HG03457 (cell line): ENCODE measurements at regions not wholly inside any gene's neighbourhood (a gene's known extent, or its start where the extent isn't known, plus 50 kb on each side); places are given as distances from the start of the nearest gene placed in this dataset.

Source experiments
- ATAC-seq: cut with Tn5 transposase; IDR thresholded peaks from one replicate; pipeline ENCODE4 v1.9.1; 2021; ENCODE audit warnings: moderate number of reproducible peaks; ENCODE audit not compliant: unreplicated experiment

DNA sequence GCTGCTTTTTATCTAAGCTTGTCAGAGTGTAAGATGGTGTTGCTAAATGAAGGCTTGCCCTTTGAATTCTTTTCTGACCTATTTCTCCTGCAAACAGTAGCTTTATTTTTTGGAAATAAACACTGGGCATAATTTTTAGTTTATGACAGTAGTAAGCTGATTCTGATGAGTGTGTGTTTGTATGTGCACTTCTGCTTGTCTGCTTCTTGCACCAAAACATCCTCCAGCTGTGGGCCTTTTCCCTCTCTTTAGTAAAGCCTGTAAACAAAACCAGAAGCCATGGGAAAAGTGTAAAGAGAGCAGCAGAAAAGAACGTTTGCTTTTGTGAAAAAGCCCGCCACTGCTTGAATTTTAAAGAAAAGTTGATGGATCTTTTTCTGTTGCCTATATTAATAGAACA, 136.4 kb upstream of the IL12A start:
- no peak for ATAC-seq

DNA sequence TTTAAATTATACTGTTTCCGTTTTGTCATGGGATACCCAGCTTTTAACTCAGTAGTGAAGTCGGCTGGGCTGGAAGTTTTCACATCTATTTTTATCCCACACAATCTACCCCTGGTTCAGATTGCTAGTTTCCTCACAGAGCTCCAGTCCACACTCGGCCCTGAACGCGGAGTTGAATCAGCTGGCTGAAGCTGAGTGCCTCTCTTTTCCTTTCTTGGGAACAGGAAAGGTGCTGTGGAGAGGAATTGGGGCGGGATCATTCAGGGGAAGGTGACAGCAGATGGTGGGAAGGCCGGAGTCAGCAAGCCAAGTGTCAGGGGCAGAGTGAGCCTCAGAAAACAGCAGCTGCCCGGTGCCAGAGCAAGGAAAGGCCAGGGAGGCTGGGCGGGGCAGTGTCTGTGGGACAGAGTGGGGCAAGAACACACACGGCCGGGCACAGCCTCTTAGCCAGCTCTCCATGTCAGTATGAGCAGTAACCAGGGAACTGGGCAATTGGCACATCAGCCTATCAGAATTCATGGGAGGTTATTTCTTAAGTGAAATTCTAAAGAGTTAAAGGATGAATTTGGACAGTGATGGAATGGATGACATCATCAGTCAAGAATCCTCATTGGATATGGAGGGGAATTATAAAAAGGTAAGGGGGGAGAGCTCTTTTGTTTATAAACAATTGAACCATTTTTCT, 135.7 kb upstream of the IL12A start:
- no peak for ATAC-seq

DNA sequence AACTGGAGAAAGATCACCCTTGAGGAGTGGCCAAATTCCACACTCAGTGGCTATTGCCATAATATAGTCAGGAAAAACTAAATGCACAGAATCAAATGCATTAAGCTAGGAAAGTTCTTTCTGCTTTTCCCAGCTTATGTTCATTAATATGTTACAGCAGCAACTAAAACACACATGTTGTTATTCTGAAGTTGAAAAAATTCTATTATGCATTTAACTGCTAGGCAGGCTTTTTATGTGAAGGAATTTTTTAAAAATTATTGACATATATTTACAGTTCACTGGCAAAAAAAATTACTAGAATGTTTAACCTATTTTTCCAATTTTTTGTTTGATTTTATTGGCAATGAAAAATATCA, 135.2 kb upstream of the IL12A start:
- ATAC-seq = no peak

- ATAC-seq = no peak
These were observed 134.0 kb upstream of the IL12A start for GRCh38 chr3:159854500-159855124.

DNA sequence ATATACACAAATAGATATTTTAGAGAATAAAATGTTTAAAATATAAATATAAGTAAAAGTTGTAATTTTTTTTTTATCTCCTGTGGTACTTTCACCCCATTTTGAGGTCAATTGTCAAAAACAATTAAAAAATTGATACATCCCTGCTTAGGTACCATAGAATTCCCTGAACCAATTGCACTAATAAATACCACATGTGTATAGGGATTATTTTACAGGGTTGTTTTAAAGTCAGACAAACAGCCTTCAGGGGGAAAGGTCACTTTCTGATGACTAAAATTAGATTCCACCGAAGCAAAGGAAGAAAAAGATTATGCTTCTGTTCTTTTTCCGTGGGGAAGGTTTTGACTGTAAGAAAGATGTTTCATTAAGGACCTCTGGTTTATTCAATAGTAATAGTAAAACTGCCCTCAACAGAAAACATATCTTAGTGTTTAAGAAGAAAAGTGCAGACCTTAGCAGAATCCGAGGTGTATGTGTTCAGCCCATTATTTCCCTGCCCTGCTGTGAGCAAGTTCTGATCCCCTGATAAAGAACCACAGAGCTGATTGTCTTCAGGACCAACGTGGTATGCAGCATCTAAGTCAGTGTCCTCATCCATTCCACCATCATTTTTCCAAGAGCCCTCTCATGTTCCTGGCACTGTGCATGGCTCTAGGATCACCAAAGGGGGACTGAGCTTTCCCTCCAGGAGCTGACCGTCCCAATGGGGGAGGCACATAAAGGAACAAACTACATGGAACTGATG, 132.9 kb upstream of the IL12A start:
- ATAC-seq = no peak

DNA sequence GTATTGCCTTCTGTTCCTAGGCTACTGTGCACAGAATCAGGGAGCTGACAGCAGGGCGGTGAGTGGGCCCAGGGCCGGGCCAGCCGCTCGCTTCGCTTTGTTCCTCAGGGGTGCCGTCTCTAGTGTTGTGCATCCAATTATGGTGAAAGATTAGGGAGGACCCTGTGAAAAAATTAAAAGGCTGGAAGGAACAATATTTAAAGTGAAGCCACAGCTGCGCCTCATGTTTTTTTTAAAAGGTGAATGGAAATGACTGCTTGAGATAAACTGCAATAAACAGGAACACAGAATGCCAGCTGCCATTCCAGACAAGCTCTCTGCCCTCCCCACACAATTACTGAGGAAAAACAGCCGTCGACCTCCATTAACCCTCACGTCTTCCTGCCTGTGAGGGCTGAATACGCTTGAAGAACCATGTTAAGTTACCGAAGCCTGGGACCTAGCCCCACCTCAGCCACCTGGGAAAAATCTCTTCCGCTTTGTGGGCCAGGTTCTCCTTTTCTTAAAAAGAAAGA, 132.0 kb upstream of the IL12A start:
- ATAC-seq = no peak

- no peak for ATAC-seq
These were observed 130.8 kb upstream of the IL12A start for GRCh38 chr3:159857840-159858239.

DNA sequence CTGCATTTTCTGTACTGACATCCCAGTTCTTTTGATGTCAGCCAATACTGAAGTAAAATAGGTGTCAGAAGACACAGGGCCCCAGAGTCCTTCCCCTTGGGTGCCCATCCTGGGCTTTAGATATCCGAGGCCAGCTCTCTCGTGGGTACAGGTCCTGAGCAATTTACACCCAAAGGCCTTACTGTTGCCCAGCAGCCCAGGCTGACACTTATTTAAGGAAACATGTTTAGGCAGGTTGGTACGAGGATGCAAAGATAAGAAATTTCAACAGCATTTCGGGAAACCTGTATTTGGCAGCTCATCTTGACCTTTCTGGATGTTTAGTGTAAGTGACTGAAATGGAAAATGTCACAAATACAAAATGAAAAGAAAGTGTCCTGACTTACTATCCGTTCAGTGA, 130.0 kb upstream of the IL12A start:
- no peak for ATAC-seq

DNA sequence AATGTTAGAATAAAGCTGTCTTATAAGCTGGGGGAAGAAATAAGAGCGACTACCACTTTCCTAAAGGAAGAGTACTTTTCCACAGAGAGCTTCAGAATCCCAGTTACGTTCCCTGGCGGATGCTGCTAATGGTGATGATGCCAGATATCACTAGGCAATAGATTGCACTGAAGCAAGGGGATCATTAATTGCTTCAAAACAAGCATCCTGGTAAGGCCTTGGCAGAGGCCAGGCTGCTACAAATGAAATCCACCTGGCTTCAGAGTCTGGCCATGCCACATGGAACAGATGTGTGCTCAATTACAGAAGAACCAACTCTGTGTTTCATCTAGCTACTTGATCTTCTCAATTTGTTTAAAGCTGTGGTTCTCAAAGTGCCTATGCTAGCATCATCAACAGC, 129.2 kb upstream of the IL12A start:
- ATAC-seq = no peak

DNA sequence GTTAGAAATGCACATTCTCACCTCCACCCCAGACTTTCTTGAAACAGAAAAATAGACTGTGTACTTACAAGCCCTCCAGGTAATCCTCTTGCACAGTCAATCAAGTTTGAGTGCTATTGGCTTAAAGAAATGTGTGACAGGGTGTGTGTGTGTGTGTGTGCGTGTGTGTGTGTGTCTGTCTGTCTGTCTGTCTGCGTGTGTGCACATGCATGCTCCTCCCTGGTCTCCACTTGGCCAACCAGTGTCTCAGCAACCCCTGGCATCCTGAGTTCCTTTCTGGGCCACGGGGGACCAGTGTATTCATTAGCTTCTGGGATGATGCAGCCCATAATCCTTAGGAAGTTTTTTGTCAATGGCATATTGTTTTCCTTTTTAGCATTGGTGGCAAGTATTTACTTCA, 128.8 kb upstream of the IL12A start:
- ATAC-seq = no peak

DNA sequence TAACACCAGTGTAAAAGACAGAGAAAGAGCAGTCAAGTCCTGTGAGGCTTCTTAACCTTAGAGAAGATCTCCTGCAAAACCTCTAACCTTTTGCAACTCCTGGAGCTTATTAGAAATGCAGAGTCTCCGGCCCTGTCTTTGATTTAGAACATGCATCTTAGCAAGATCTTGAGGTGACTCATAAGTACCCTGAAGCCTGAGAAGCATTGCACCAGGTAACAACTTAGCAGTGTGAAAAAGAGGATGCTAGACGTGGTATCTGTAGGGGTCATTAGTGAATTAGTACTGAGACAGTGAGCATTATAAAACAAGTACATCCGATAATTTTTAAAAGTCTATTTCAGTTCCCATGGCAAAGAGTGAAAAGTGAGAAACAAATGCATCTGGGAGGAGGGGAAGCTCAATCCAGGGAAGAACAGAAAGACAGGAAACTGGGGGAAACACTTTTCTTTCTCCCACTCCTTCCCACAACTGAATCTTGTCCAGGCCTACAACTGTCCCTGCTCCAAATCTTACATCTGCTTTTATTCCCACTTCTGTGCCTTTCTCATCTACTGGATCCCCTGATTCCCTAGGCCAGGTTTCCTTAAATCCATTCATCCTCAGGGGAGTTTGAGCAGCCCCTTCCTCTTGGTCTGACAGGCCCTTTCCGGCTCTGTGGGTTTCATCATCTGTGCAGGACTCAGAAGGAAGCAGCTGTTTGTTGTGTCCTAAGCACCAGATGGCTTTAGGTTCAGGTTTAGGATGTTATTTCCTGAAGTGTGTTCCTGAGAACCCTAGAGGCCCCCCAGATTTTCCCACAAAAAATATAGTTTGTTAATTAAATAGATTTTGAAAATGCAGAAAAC, 128.1 kb upstream of the IL12A start:
- no peak for ATAC-seq

- peak; percentile 68 for ATAC-seq
These were observed 127.2 kb upstream of the IL12A start for GRCh38 chr3:159861369-159861987.

GRCh38 chr3:159865041-159865579, 123.5 kb upstream of the IL12A start:
- no peak for ATAC-seq

GRCh38 chr3:159866201-159866746, 122.4 kb upstream of the IL12A start:
- ATAC-seq = no peak

GRCh38 chr3:159867372-159867771, 121.3 kb upstream of the IL12A start:
- ATAC-seq = no peak

DNA sequence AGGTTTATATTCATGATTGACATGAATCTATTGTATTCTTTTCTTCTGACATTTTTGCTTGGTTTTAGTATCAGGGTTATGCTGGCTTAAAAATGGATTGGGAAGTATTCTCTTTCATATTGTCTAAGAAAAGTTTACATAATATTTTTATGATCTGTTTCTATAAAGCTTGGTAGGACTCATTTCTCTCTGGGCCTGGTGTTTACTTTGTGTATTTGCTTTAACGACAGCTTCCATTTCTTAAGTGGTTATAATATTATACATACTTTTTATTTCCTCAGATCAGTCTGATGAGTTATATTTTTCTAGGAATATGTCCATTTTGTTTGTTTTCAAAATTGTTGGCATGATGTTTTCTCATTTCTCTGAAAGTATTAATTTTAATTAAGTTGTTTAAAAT, 117.9 kb upstream of the IL12A start:
- no peak for ATAC-seq

DNA sequence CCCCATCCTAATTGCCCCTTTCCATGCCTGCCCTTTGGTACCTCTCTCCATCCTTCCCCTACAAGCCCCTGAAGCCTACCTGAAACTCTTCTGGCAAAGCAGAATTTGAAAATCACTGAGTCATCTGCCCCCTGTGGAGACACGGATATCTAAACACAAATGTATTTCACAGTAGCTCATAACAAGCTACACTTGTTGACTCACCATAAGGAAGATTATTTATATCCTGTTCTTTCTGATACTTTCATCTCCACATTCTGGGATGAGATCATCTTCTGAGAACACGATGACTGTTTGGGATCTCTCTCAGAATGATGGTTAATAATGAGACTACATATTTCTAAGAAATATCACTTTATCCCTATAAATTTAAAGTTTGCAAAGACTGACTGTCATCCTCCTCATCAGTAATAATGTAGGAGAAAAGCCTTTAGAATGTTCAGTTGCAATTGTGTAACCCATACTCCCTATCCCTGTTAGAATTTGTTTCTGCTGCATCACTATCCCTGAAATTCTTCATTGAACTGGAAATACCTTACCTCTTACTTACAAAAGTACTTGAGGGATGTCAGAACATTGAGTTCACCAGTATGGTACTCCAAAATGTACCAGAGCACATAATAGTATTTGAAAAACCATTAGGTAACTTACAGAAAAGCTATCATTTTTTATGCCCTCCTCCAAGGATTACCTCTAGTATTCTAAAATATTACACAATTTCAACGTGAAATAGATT, 116.1 kb upstream of the IL12A start:
- no peak for ATAC-seq

DNA sequence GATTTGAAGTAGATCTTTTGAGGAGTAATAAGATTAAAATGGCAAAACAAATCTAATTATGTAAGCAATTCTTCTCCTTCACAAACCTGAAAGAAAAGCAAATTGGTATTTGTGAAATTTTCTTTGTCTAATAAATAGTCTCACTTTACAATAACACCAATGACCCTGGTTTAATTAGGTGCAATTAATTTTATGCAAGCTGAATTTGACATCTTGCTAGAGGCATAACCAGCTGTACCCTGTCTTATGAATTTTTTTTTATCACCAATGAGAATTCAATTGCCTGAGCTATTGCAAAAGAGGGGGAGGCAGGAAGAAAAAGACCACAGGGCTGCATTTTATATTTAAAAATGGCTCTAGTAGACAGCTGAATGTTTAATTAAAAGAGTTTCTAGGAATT, 113.5 kb upstream of the IL12A start:
- no peak for ATAC-seq

GRCh38 chr3:159877924-159878323, 110.7 kb upstream of the IL12A start:
- no peak for ATAC-seq

DNA sequence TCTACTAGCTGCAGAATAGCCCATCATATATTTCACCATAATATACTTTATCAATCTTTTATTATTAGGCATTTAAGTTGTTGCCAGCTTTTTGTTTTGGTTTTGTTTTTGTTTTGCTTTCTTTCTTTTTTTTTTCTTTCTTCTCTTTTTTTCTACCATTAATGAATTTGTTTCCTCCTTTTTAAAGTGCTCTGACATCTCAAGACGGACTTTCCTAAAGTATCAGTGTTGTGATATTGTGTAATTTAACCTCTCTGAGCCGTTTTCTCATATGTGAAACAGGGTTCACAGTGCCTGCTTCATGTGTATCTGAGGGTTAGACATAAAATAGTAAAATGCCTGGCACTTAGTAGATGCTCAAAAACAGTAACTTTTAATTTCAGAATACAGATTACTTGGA, 109.5 kb upstream of the IL12A start:
- ATAC-seq = no peak
